HG03097 (cell line): ENCODE measurements at regions not wholly inside any gene's neighbourhood (a gene's known extent, or its start where the extent isn't known, plus 50 kb on each side); places are given as distances from the start of the nearest gene placed in this dataset.
"Not testable (repeated sequence)": the region's sequence is repeated elsewhere in the genome, so short reads cannot be mapped to it uniquely, and the experiment has no call there.

Experiments
- ATAC-seq: cut with Tn5 transposase; IDR thresholded peaks from one replicate; pipeline ENCODE4 v1.9.1; 2021; ENCODE audit not compliant: unreplicated experiment, low FRiP score

GRCh38 chr7:13603661-13604060 is 385.8 kb downstream of the ETV1 start:
- ATAC-seq, result no peak

- ATAC-seq, result no peak
These were observed 385.3 kb downstream of the ETV1 start for GRCh38 chr7:13604178-13604577.

GRCh38 chr7:13610372-13610771 is 379.1 kb downstream of the ETV1 start:
- ATAC-seq, result no peak

GRCh38 chr7:13615679-13616078 is 373.8 kb downstream of the ETV1 start:
- ATAC-seq, result no peak

- ATAC-seq, result no peak
These were observed 362.0 kb downstream of the ETV1 start for GRCh38 chr7:13627455-13627854.

- ATAC-seq, result no peak
These were observed 361.0 kb downstream of the ETV1 start for GRCh38 chr7:13628239-13629001.

GRCh38 chr7:13631207-13632049 is 358.0 kb downstream of the ETV1 start:
- not testable (repeated sequence) for ATAC-seq

- no peak for ATAC-seq
These were observed 355.6 kb downstream of the ETV1 start for GRCh38 chr7:13633857-13634256.

GRCh38 chr7:13639396-13639795 is 350.1 kb downstream of the ETV1 start:
- ATAC-seq, result no peak

- ATAC-seq, result no peak
These were observed 347.8 kb downstream of the ETV1 start for GRCh38 chr7:13641714-13642113.

GRCh38 chr7:13651167-13651566 is 338.3 kb downstream of the ETV1 start:
- no peak for ATAC-seq

GRCh38 chr7:13656330-13656729 is 333.1 kb downstream of the ETV1 start:
- no peak for ATAC-seq

- no peak for ATAC-seq
These were observed 316.2 kb downstream of the ETV1 start for GRCh38 chr7:13673290-13673689.

GRCh38 chr7:13682626-13683025 is 306.8 kb downstream of the ETV1 start:
- no peak for ATAC-seq

GRCh38 chr7:13687500-13687899 is 302.0 kb downstream of the ETV1 start:
- no peak for ATAC-seq

GRCh38 chr7:13692548-13692947 is 296.9 kb downstream of the ETV1 start:
- ATAC-seq, result no peak

- no peak for ATAC-seq
These were observed 287.2 kb downstream of the ETV1 start for GRCh38 chr7:13702251-13702650.

- no peak for ATAC-seq
These were observed 280.8 kb downstream of the ETV1 start for GRCh38 chr7:13708670-13709069.

GRCh38 chr7:13713092-13713491 is 276.4 kb downstream of the ETV1 start:
- ATAC-seq, result no peak

- ATAC-seq, result no peak
These were observed 273.9 kb downstream of the ETV1 start for GRCh38 chr7:13715534-13715933.

GRCh38 chr7:13717031-13717430 is 272.4 kb downstream of the ETV1 start:
- no peak for ATAC-seq
